WTC11 (cell line): ENCODE measurements at regions not wholly inside any gene's neighbourhood (a gene's known extent, or its start where the extent isn't known, plus 50 kb on each side); places are given as distances from the start of the nearest gene placed in this dataset.
"Not testable (repeated sequence)": the region's sequence is repeated elsewhere in the genome, so short reads cannot be mapped to it uniquely, and the experiment has no call there.

Experiments used
- ATAC-seq: fragments of 200-7000 bp; cut with Tn5 transposase; 2 replicates; pipeline ENCODE4 v1.10.0; 2021; ENCODE audit warnings: mild to moderate bottlenecking, moderate library complexity
- CTCF ChIA-PET: fragments of 300-600 bp; sonication (Branson Sonifier 250); formaldehyde crosslinking; loops from one replicate; lab custom pipeline; 2021; ENCODE audit warnings: antibody characterized with exemption; lab: Charles Lee
- POLR2A ChIA-PET: fragments of 350-600 bp; sonication (Branson Sonifier 250); formaldehyde crosslinking; loops from one replicate; lab custom pipeline; 2021; ENCODE audit warnings: antibody characterized with exemption; lab: Charles Lee
- DNase-seq: peaks from one replicate; pipeline ENCODE4 v3.0.0; 2021; ENCODE audit warnings: low spot score
- H3K27ac Mint-ChIP-seq: 2 replicates; pipeline ENCODE4 v1.8.0; 2021; ENCODE audit warnings: mixed read lengths
- H3K27me3 Mint-ChIP-seq: 2 replicates; pipeline ENCODE4 v1.8.0; 2021; ENCODE audit warnings: low read depth, mild to moderate bottlenecking, moderate library complexity, mixed read lengths
- H3K36me3 Mint-ChIP-seq: 2 replicates; pipeline ENCODE4 v1.8.0; 2021; ENCODE audit warnings: mixed read lengths
- H3K4me1 Mint-ChIP-seq: 2 replicates; pipeline ENCODE4 v1.8.0; 2022; ENCODE audit warnings: mixed read lengths
- H3K4me3 Mint-ChIP-seq: 2 replicates; pipeline ENCODE4 v1.8.0; 2021; ENCODE audit warnings: mild to moderate bottlenecking, moderate library complexity, mixed read lengths
- H3K9me3 Mint-ChIP-seq: 2 replicates; pipeline ENCODE4 v1.8.0; 2021; ENCODE audit warnings: mixed read lengths
- ATF6 ChIP-seq: sonication (generic); formaldehyde crosslinking; IDR thresholded peaks from 2 replicates; pipeline ENCODE4 v1.8.1; 2023; ENCODE audit warnings: mild to moderate bottlenecking, missing genetic modification reagents
- CREM ChIP-seq: sonication (generic); formaldehyde crosslinking; IDR thresholded peaks from 2 replicates; pipeline ENCODE4 v1.8.1; 2022; ENCODE audit warnings: mild to moderate bottlenecking, missing genetic modification reagents, moderate library complexity
- E2F1 ChIP-seq: sonication (generic); formaldehyde crosslinking; IDR thresholded peaks from 2 replicates; pipeline ENCODE4 v1.8.0; 2022; ENCODE audit warnings: mild to moderate bottlenecking, missing genetic modification reagents
- ESRRA ChIP-seq: sonication (generic); formaldehyde crosslinking; IDR thresholded peaks from 2 replicates; pipeline ENCODE4 v1.8.1; 2022; ENCODE audit warnings: mild to moderate bottlenecking, missing genetic modification reagents, borderline replicate concordance
- FOXJ3 ChIP-seq: sonication (generic); formaldehyde crosslinking; IDR thresholded peaks from 2 replicates; pipeline ENCODE4 v1.9.0; 2021; ENCODE audit warnings: missing genetic modification reagents, mild to moderate bottlenecking, borderline replicate concordance
- GABPB1 ChIP-seq: sonication (generic); formaldehyde crosslinking; IDR thresholded peaks from 2 replicates; pipeline ENCODE4 v1.8.1; 2023; ENCODE audit warnings: mild to moderate bottlenecking, missing genetic modification reagents
- GRHL2 ChIP-seq: fragments of 250-450 bp; sonication (Bioruptor Pico); IDR thresholded peaks from 2 replicates; pipeline ENCODE4 v1.8.0; 2022; ENCODE audit warnings: mild to moderate bottlenecking, moderate library complexity; ENCODE audit not compliant: insufficient replicate concordance, severe bottlenecking
- HMGXB4 ChIP-seq: sonication (generic); formaldehyde crosslinking; IDR thresholded peaks from 2 replicates; pipeline ENCODE4 v1.8.1; 2023; ENCODE audit warnings: mild to moderate bottlenecking, moderate library complexity, missing genetic modification reagents
- IRF1 ChIP-seq: sonication (generic); formaldehyde crosslinking; IDR thresholded peaks from 2 replicates; pipeline ENCODE4 v1.8.0; 2023; ENCODE audit warnings: missing genetic modification reagents
- KAT7 ChIP-seq: sonication (generic); formaldehyde crosslinking; IDR thresholded peaks from 2 replicates; pipeline ENCODE4 v1.8.1; 2023; ENCODE audit warnings: missing genetic modification reagents, mild to moderate bottlenecking, borderline replicate concordance
- MYBL2 ChIP-seq: sonication (generic); formaldehyde crosslinking; IDR thresholded peaks from 2 replicates; pipeline ENCODE4 v1.8.1; 2023; ENCODE audit warnings: mild to moderate bottlenecking, moderate library complexity, missing genetic modification reagents
- NFYB ChIP-seq: sonication (generic); formaldehyde crosslinking; conservative IDR thresholded peaks from 2 replicates; pipeline ENCODE4 v1.8.0; 2022; ENCODE audit warnings: low read depth, missing genetic modification reagents
- PRDM15 ChIP-seq: sonication (generic); formaldehyde crosslinking; IDR thresholded peaks from 2 replicates; pipeline ENCODE4 v1.8.0; 2022; ENCODE audit warnings: missing genetic modification reagents
- SMAD4 ChIP-seq: sonication (generic); formaldehyde crosslinking; IDR thresholded peaks from 2 replicates; pipeline ENCODE4 v1.8.0; 2022; ENCODE audit warnings: mild to moderate bottlenecking, missing genetic modification reagents
- STAT6 ChIP-seq: sonication (generic); formaldehyde crosslinking; conservative IDR thresholded peaks from 2 replicates; pipeline ENCODE4 v1.8.1; 2023; ENCODE audit warnings: mild to moderate bottlenecking, low read depth, missing genetic modification reagents, moderate library complexity
- TP53 ChIP-seq: sonication (generic); formaldehyde crosslinking; IDR thresholded peaks from 2 replicates; pipeline ENCODE4 v1.8.1; 2023; ENCODE audit warnings: mild to moderate bottlenecking, missing genetic modification reagents
- ZNF232 ChIP-seq: sonication (generic); formaldehyde crosslinking; IDR thresholded peaks from 2 replicates; pipeline ENCODE4 v1.8.0; 2022; ENCODE audit warnings: mild to moderate bottlenecking, missing genetic modification reagents

- ChIA-PET CTCF (no interaction called here), POLR2A (no interaction called here)
- H3K4me3 Mint-ChIP-seq: no peak overlapping the region
- no peak for TF ChIP-seq ATF6 (CRISPR knock-in tag)
- no peak for TF ChIP-seq PRDM15 (CRISPR knock-in tag)
- TF ChIP-seq NFYB (CRISPR knock-in tag): no peak
- no peak for TF ChIP-seq IRF1
- TF ChIP-seq ZNF232 (CRISPR knock-in tag): no peak
- no peak for TF ChIP-seq GRHL2 (CRISPR knock-in tag)
- TF ChIP-seq FOXJ3 (CRISPR knock-in tag): no peak
- no peak for TF ChIP-seq TP53 (CRISPR knock-in tag)
- no peak for TF ChIP-seq MYBL2 (CRISPR knock-in tag)
- no peak for TF ChIP-seq STAT6 (CRISPR knock-in tag)
- TF ChIP-seq HMGXB4 (CRISPR knock-in tag): no peak
- no peak for TF ChIP-seq KAT7
- no peak for TF ChIP-seq ESRRA
- TF ChIP-seq SMAD4 (CRISPR knock-in tag): no peak
- no peak for TF ChIP-seq CREM (CRISPR knock-in tag)
- no peak for TF ChIP-seq GABPB1 (CRISPR knock-in tag)
- TF ChIP-seq E2F1 (CRISPR knock-in tag): no peak
- H3K36me3 Mint-ChIP-seq: no peaks in the 10 kb centered on the region
- no peaks in the 10 kb centered on the region for H3K4me1 Mint-ChIP-seq
- no peak overlapping the region for H3K27ac Mint-ChIP-seq
- DNase-seq (no peak), ATAC-seq (no peak)
- peaks cover 2% of the 10 kb centered on the region; the same call in 1 of the 2 replicates for H3K27me3 Mint-ChIP-seq
- H3K9me3 Mint-ChIP-seq: no peaks in the 10 kb centered on the region
Measured at GRCh38 chr9:42396318-42396717, 212.9 kb downstream of the SPATA31A6 start.

GRCh38 chr9:42397336-42397735, 213.9 kb downstream of the SPATA31A6 start:
- H3K4me1 Mint-ChIP-seq, H3K36me3 Mint-ChIP-seq, POLR2A ChIA-PET, CTCF ChIA-PET, ATAC-seq, H3K4me3 Mint-ChIP-seq, DNase-seq, H3K27me3 Mint-ChIP-seq, H3K9me3 Mint-ChIP-seq, H3K27ac Mint-ChIP-seq: not testable (repeated sequence)

- H3K4me3 Mint-ChIP-seq, H3K9me3 Mint-ChIP-seq, H3K27ac Mint-ChIP-seq, H3K4me1 Mint-ChIP-seq, H3K27me3 Mint-ChIP-seq, ATAC-seq, CTCF ChIA-PET, H3K36me3 Mint-ChIP-seq, DNase-seq, POLR2A ChIA-PET: not testable (repeated sequence)
Measured at GRCh38 chr9:42402919-42403318, 219.5 kb downstream of the SPATA31A6 start.

GRCh38 chr9:42409581-42409980, 226.1 kb downstream of the SPATA31A6 start:
- POLR2A ChIA-PET, H3K27me3 Mint-ChIP-seq, H3K9me3 Mint-ChIP-seq, H3K36me3 Mint-ChIP-seq, CTCF ChIA-PET, H3K4me3 Mint-ChIP-seq, H3K4me1 Mint-ChIP-seq, ATAC-seq, DNase-seq, H3K27ac Mint-ChIP-seq: not testable (repeated sequence)
